ENCODE measurements at regions not wholly inside any gene's neighbourhood (a gene's known extent, or its start where the extent isn't known, plus 50 kb on each side); places are given as distances from the start of the nearest gene placed in this dataset.

DNA sequence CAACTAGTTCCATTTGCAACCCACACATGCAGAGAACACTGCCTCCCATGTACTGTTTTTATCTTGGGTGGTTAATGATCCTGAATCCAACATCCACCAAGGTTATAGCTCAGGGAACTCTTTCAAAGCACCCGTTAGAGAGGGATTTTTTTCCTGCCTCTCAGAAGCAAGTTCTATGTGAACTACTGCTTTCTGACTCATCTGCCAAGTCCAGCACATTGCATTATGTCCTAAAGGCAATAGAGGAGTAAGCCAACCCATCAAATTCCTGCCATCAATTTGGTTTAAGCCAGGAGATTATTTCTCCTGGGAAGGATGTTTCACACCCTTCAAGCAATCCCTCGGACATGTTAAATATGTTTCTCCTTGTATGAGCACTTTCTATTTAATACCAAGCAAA is 334.5 kb downstream of the GASK1B start:
- H3K4me3 ChIP-seq (ENCODE audit: low read length), result no peak overlapping the region
- TF ChIP-seq, protein P1, sequence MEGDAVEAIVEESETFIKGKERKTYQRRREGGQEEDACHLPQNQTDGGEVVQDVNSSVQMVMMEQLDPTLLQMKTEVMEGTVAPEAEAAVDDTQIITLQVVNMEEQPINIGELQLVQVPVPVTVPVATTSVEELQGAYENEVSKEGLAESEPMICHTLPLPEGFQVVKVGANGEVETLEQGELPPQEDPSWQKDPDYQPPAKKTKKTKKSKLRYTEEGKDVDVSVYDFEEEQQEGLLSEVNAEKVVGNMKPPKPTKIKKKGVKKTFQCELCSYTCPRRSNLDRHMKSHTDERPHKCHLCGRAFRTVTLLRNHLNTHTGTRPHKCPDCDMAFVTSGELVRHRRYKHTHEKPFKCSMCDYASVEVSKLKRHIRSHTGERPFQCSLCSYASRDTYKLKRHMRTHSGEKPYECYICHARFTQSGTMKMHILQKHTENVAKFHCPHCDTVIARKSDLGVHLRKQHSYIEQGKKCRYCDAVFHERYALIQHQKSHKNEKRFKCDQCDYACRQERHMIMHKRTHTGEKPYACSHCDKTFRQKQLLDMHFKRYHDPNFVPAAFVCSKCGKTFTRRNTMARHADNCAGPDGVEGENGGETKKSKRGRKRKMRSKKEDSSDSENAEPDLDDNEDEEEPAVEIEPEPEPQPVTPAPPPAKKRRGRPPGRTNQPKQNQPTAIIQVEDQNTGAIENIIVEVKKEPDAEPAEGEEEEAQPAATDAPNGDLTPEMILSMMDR (IDR thresholded peaks at IDR 0.05; ENCODE audit: insufficient read depth, low read depth, low read length, missing control alignments), result no peak
- DNase-seq (ENCODE audit: low read depth), result peak; percentile 35

DNA sequence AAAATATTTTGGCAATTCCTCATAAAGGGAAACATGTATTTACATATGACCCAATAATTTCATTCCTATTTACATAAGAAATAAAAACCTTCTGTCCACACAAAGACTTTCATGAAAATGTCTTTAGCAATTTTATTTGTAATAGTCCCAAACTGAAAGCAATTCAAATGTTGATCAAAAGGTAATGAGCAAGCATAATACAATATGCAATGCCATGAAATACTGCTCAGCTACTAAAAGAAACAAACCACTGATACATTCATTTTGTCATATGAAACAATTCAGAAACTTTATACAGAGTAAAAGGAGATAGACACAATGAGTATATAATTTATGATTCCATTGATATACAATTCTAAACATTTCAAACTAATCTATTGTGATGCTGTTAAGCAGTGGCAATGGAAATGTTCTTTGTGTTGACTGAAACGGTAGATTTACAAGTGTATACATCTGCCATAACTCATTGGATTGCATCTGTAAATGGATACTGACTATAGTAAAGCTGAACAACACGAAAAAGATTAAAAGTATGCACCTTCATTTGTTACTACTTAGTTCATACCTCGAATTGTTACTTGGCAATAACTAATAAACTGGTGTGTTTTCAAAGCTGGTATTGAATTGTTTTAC is 335.6 kb downstream of the GASK1B start:
- no peak for DNase-seq (ENCODE audit: low read depth)
- no peak overlapping the region for H3K4me3 ChIP-seq (ENCODE audit: low read length)
- TF ChIP-seq, protein P1 (IDR thresholded peaks at IDR 0.05; ENCODE audit: insufficient read depth, low read depth, low read length, missing control alignments), result no peak

DNA sequence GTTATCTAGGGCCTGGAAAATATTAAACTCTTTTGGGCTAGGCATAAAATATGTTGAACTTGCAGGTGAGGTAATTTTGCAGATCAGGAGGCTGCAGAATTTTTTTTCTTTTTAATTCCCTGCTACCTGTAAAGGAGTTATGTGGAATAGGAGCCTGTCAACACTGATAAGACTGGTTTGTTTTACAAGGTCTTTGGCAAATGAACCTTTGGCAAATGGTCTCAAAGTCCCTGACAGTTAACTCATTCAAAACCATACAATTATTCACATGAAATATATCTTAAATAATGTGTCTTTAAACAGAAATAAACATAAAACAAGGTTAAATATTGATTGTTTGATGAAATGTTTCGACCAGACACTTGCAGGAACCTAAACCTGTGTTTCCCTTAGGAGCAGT is 340.2 kb downstream of the GASK1B start:
- TF ChIP-seq, protein P1 (IDR thresholded peaks at IDR 0.05; ENCODE audit: insufficient read depth, low read depth, low read length, missing control alignments), result no peak
- no peak overlapping the region for H3K4me3 ChIP-seq (ENCODE audit: low read length)

DNA sequence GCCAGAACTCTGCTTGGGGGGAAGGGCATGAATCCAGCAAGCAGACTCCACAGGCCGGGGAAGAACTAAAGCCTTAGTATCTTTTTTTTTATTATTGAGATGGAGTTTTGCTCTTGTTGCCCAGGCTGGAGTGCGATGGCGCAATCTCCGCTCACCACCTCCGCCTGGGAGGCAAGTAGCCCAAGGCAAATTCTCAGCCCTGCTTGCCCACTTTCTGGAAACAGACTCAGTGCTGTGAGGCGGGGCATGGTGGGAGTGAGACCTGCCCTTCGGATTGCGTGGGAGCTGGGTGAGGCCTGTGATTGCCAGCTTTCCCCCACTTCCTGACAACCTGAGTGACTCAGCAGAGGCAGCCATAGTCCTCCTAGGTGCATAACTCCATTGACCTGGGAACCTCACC is 348.8 kb downstream of the GASK1B start:
- TF ChIP-seq, protein P1 (IDR thresholded peaks at IDR 0.05; ENCODE audit: insufficient read depth, low read depth, low read length, missing control alignments), result no peak
- peak; percentile 77 for DNase-seq (ENCODE audit: low read depth)
- no peak overlapping the region for H3K4me3 ChIP-seq (ENCODE audit: low read length)

More for the DNA sequence above, 340.2 kb downstream of the GASK1B start:
- DNase-seq (ENCODE audit: low read depth), result no peak

DNA sequence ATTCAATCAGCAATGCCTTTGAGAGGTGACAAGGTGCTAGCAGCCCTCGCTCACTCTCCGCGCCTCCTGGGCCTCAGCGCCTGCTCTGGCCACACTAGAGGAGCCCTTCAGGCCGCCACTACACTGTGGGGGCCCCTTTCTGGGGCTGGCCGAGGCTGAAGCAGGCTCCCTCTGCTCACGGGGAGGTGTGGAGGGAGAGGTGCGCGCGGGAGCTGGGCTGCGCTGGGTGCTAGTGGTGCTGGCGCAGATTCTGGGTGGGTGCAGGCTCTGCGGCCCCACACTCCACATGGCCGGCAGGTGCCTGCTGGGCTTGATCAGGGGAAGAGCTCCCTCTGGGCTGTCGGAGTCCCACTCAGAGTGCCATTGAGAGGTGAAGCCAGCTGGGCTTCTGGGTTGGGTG is 351.0 kb downstream of the GASK1B start:
- TF ChIP-seq, protein P1 (IDR thresholded peaks at IDR 0.05; ENCODE audit: insufficient read depth, low read depth, low read length, missing control alignments), result no peak
- H3K4me3 ChIP-seq (ENCODE audit: low read length), result no peak overlapping the region
- no peak for DNase-seq (ENCODE audit: low read depth)

DNA sequence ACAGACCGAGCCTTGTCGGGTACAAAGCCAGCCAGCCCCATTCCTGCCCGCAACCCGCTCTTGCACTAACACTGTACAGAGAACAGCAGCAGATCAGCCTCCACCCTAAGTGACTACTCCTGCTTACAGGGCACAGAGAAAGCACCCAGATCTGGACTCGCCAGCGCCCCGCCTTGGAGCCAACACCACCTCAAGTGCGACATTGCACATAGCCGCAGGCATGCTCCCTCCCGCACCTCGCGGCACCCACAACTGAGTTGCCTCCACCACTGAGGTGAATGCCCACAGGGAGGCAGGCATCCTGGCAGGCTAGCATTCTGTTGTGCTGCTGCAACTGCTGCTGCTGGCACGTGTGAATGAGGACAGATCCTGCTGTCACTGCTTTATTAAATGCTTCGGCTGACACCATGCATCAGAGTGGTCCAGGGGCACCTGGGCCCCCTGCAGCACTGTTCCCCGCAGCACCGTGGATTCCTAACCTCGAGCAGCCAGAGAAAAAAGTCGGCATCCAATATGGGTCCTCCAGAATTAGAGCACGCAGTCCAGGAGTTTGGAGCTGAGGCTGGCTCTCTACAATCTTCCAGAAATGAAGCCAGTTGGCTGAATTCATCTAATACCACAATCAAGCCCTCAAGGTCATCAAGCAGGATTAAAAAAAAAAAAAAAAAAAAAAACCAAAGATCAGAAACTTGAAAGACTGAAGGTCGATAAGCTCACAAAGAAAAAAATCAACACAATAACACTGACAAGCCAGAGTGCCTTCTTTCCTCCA is 352.9 kb downstream of the GASK1B start:
- TF ChIP-seq, protein P1 (IDR thresholded peaks at IDR 0.05; ENCODE audit: insufficient read depth, low read depth, low read length, missing control alignments), result no peak
- H3K4me3 ChIP-seq (ENCODE audit: low read length), result no peak overlapping the region
- no peak for DNase-seq (ENCODE audit: low read depth)
